Immature natural killer cell (primary cell): ENCODE measurements at regions not wholly inside any gene's neighbourhood (a gene's known extent, or its start where the extent isn't known, plus 50 kb on each side); places are given as distances from the start of the nearest gene placed in this dataset.

Experiments used
- DNase-seq, 3 donors: peaks; one replicate each; pipeline ENCODE4 v3.0.0; 2022; ENCODE audit warnings: mixed read lengths in 1 of 3
- H3K27ac Mint-ChIP-seq, 6 donors: one replicate each; pipeline ENCODE4 v1.8.0; 2020; ENCODE audit warnings: mixed read lengths in 6 of 6, mild to moderate bottlenecking in 5 of 6, inconsistent platforms in 4 of 6, moderate library complexity in 3 of 6
- H3K27me3 Mint-ChIP-seq, 3 donors: one replicate each; pipeline ENCODE4 v1.8.0; 2020 to 2021; ENCODE audit warnings: low read depth in 3 of 3, mild to moderate bottlenecking in 3 of 3, mixed read lengths in 3 of 3, moderate library complexity in 3 of 3, inconsistent platforms in 1 of 3
- H3K36me3 Mint-ChIP-seq, 3 donors: one replicate each; pipeline ENCODE4 v1.8.0; 2020; ENCODE audit warnings: mixed read lengths in 3 of 3, inconsistent platforms in 2 of 3, mild to moderate bottlenecking in 2 of 3
- H3K4me1 Mint-ChIP-seq, 2 donors: one replicate each; pipeline ENCODE4 v1.8.0; 2020; ENCODE audit warnings: inconsistent platforms in 2 of 2, mild to moderate bottlenecking in 2 of 2, mixed read lengths in 2 of 2, moderate library complexity in 1 of 2
- H3K4me3 Mint-ChIP-seq, 5 donors: one replicate each; pipeline ENCODE4 v1.8.0; 2020; ENCODE audit warnings: mild to moderate bottlenecking in 5 of 5, mixed read lengths in 5 of 5, inconsistent platforms in 3 of 5, moderate library complexity in 3 of 5
- H3K9me3 Mint-ChIP-seq, 6 donors: one replicate each; pipeline ENCODE4 v1.8.0; 2020; ENCODE audit warnings: mild to moderate bottlenecking in 6 of 6, mixed read lengths in 6 of 6, inconsistent platforms in 4 of 6, moderate library complexity in 3 of 6

DNA sequence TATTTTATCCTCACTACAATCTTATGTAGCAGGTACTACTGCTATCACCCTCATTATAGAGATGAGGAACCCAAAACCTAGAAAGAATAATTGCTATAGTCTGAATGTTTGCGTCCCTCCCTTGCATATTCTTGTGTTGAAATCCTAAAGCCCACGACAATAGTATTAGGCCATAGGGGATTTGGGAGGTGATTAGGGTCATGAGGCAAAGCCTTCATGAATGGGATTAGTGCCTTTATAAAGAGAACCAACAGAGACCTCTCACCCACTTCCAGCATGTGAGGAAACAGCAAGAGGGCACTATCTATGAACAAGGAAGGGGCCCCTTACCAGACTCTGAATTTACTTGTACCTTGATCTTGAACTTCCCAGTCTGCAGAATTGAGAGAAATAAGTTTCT lies 500.3 kb upstream of the FAM98A start:
- peaks cover 0 to 1% of the 10 kb centered on the region in 2 donors for H3K4me1 Mint-ChIP-seq
- no peak overlapping the region for H3K4me3 Mint-ChIP-seq
- H3K9me3 Mint-ChIP-seq: peaks cover 0 to 1% (median 0%) of the 10 kb centered on the region in 6 donors
- H3K36me3 Mint-ChIP-seq: no peaks in the 10 kb centered on the region
- no peak overlapping the region for H3K27ac Mint-ChIP-seq
- H3K27me3 Mint-ChIP-seq: peaks cover 0 to 4% (median 0%) of the 10 kb centered on the region in 3 donors
- no peak for DNase-seq

DNA sequence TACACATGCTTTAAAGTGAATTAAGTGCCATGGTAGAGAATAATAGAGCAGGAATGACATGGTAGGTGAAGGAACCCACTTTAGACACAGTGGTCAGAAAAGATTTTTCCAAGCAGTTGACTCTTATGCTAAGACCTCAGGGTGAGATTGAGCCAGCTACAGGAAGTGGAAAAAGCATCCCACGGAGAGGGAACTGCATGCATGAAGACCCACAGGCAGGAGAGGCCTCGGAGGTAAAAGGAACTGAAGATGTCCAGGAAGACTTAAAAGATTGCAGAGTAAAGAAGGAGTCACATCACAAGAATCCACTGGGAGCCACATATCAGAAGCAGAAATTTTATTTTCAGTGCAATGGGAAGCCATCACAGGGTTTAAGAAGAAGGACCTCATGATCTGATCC lies 499.2 kb upstream of the FAM98A start:
- Mint-ChIP-seq H3K9me3 (peaks cover 0 to 1% (median 0%) of the 10 kb centered on the region in 6 donors), H3K36me3 (no peaks in the 10 kb centered on the region), H3K4me3 (no peak overlapping the region), H3K27me3 (peaks cover 0 to 2% (median 0%) of the 10 kb centered on the region in 3 donors), H3K4me1 (peaks cover 0 to 6% of the 10 kb centered on the region in 2 donors), H3K27ac (no peak overlapping the region)
- DNase-seq: no peak

DNA sequence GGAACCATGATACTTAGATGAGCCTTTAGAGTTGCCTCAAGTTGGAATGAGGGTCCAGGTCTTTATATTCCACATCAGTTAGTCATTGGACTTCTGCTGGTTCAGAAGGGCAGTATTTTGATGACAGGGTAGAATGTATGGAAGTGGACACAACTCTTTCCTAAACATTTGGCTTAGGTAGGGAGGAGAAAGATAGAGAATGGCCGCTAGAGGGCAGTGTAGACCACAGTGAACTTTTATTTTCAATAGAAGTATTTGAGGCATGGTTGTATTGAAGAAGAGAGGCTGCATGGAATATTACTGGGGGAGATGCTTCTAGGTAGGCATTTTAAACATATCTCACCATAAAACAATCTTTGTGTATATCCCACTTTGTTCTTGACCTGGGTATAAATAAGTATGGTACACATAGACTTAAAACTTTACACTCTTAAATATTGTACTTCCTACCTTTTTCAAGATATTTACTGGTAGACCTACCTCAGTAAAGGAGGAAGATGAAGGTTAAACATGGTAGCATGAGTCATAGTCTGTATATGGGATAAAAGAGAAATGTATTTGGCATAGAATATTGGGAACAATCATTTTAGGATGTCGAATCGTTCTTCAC lies 497.6 kb upstream of the FAM98A start:
- H3K27ac Mint-ChIP-seq: no peak overlapping the region
- peak; percentile 1 to 19 (median 4) for DNase-seq
- H3K4me1 Mint-ChIP-seq: peaks cover 0 to 6% of the 10 kb centered on the region in 2 donors
- peaks cover 0 to 2% (median 0%) of the 10 kb centered on the region in 3 donors for H3K27me3 Mint-ChIP-seq
- no peak overlapping the region for H3K4me3 Mint-ChIP-seq
- no peaks in the 10 kb centered on the region for H3K36me3 Mint-ChIP-seq
- peaks cover 0 to 1% (median 0%) of the 10 kb centered on the region in 6 donors for H3K9me3 Mint-ChIP-seq

DNA sequence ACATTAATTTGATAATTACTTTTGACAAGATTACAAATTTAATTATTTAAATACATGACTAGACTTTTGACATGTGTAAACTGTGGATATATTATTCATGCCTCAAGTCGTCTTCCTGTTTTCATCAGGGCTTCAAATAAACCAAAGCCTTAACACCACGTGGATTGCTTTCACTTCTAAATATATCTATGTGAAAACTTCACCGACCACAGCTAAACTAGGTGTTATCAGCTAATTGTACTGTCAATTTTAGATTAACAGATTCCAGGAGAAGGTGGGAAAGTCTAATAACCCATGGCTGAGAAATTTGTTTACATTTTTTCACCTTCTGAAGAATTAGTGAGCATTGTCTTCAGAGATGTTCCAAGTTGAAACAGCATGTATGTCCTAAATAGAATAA lies 494.7 kb upstream of the FAM98A start:
- H3K4me1 Mint-ChIP-seq: peaks cover 0 to 6% of the 10 kb centered on the region in 2 donors
- peaks cover 0 to 2% (median 0%) of the 10 kb centered on the region in 3 donors for H3K27me3 Mint-ChIP-seq
- no peaks in the 10 kb centered on the region for H3K36me3 Mint-ChIP-seq
- no peak for DNase-seq
- H3K9me3 Mint-ChIP-seq: peaks cover 0 to 1% (median 0%) of the 10 kb centered on the region in 6 donors
- H3K4me3 Mint-ChIP-seq: no peak overlapping the region
- no peak overlapping the region for H3K27ac Mint-ChIP-seq

DNA sequence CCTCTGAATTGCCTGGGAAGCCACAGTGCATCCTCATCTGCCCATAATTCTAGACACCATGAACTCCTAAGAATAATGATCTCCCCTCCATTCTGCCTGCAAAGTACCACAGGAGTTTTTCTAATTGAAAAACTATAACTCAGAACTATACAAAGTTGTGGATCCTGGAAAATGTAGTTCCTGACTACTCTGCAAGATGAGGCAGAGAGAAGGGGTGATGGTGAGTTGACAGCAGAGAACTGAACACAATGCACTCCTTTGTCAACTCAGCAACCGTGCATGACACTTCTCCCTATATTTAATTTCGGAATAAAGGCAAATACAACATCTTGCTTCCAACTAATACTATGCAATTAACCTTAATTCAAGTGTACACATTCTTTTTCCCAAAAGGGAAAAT lies 471.1 kb upstream of the FAM98A start:
- Mint-ChIP-seq H3K9me3 (peaks cover 0 to 18% (median 5%) of the 10 kb centered on the region in 6 donors), H3K27me3 (no peaks in the 10 kb centered on the region), H3K4me3 (no peak overlapping the region), H3K4me1 (no peaks in the 10 kb centered on the region), H3K27ac (no peak overlapping the region), H3K36me3 (no peaks in the 10 kb centered on the region)
- no peak for DNase-seq

DNA sequence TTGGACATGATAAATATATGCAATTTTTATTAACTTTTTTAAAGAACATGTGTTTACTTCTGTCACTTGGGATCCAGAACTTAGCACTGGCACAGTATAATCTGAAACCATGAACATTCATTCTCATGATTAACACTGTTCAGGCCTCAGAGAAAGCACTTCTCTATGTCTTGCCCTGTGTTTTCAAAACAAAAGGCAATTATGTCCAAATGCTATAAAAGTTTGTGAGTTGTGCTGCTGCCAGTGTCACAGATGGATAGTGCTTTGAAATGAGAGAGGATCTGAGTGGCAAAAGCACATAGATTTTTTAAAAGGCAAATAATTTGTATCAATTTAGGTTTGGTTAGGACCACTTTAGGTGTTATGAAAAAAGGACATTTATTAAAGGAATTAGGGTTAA lies 470.5 kb upstream of the FAM98A start:
- H3K36me3 Mint-ChIP-seq: no peaks in the 10 kb centered on the region
- H3K27me3 Mint-ChIP-seq: peaks cover 0 to 2% (median 0%) of the 10 kb centered on the region in 3 donors
- peaks cover 0 to 16% (median 6%) of the 10 kb centered on the region in 6 donors for H3K9me3 Mint-ChIP-seq
- no peak for DNase-seq
- H3K27ac Mint-ChIP-seq: no peak overlapping the region
- no peak overlapping the region for H3K4me3 Mint-ChIP-seq
- H3K4me1 Mint-ChIP-seq: no peaks in the 10 kb centered on the region

DNA sequence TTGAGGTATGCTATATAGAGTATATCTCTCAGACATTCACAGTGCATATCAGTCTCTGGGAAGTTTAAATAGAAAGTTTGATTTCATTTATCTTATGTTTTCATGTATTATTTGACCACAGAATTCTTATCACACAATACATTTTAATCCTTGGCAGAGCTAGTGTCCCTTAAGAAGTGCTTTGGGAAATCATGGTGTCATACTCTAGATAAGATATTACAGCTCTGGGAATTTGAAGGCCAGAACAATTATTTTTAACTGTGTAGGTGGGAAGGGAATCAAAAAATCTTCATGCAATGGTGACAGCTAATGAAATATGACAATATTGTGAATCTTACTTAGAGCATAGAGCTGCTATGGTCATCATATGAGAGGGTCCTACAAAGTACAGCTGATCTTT lies 451.3 kb upstream of the FAM98A start:
- Mint-ChIP-seq H3K36me3 (no peaks in the 10 kb centered on the region), H3K4me3 (no peak overlapping the region), H3K27me3 (peaks cover 0 to 2% (median 1%) of the 10 kb centered on the region in 3 donors), H3K27ac (no peak overlapping the region), H3K9me3 (peaks cover 0 to 11% (median 5%) of the 10 kb centered on the region in 6 donors), H3K4me1 (no peaks in the 10 kb centered on the region)
- DNase-seq: no peak

DNA sequence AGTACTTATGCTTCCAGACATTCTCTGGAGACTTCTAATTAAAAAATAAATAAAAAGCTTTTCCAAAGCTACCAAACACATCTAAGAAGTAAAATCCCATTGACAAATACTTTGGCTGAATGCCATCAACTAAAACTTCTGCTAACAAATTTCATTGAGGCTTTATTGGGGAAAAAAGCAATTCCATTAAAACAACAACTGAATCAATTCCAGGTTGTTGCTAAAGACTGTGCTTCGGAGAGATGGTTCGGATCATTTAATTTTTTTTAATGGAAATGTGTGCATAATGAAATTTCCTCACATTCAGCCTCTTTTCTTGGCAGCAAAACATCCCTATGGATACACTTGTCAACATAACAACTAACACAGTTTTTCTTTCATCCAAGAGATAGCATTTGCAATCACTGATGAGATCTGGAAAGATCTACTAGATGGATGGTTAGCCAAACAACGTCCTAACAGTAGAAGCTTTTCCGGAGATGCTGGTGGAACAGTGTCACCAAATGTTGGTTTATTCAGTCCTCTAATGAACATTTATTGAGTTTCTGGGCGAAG lies 446.1 kb upstream of the FAM98A start:
- DNase-seq: no peak
- peaks cover 2 to 20% (median 6%) of the 10 kb centered on the region in 6 donors for H3K9me3 Mint-ChIP-seq
- H3K27me3 Mint-ChIP-seq: peaks cover 0 to 3% (median 2%) of the 10 kb centered on the region in 3 donors
- no peaks in the 10 kb centered on the region for H3K36me3 Mint-ChIP-seq
- no peaks in the 10 kb centered on the region for H3K4me1 Mint-ChIP-seq
- no peak overlapping the region for H3K27ac Mint-ChIP-seq
- no peak overlapping the region for H3K4me3 Mint-ChIP-seq

DNA sequence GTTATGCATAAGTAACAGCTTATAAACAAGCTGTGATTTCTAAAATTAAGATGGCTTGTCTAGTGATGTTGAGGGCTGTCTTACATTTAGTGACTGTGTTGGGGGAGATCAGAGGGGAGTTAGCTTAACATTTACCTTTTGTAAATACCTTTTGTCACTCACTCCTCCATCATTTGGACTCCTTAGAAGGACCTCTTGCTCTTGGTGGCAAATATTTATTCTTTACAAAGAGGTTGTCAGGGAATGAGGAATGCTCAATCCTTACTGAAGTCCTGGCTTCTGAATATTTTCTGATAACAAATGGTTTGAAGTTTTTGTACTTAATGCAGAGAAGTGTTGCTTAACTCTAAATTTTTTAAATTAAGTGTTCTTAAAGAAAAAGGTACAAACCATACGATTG lies 438.8 kb upstream of the FAM98A start:
- H3K27me3 Mint-ChIP-seq: no peaks in the 10 kb centered on the region
- H3K4me3 Mint-ChIP-seq: no peak overlapping the region
- H3K36me3 Mint-ChIP-seq: no peaks in the 10 kb centered on the region
- no peak overlapping the region for H3K27ac Mint-ChIP-seq
- peaks cover 0 to 9% (median 5%) of the 10 kb centered on the region in 6 donors for H3K9me3 Mint-ChIP-seq
- H3K4me1 Mint-ChIP-seq: no peaks in the 10 kb centered on the region
- DNase-seq: no peak

DNA sequence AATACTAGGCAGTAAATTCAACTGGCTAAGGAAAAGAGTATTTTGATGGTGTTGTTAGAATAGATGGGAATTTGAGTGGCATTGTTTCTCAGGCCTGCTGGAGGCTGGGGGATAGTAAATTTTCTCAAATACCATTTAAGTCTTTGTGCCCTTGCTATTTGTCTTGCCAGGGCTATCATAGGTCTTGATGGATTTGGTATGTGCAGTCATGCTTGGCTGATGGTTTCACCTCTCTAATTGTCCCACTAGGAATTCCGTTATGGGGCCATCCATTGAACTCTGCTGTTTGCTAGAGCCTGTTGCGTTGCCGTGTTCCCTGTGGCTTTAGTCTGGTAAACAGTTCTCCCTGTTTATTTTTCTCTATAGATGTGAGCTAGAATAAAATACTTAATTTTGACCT lies 438.1 kb upstream of the FAM98A start:
- no peak for DNase-seq
- H3K36me3 Mint-ChIP-seq: no peaks in the 10 kb centered on the region
- H3K4me3 Mint-ChIP-seq: no peak overlapping the region
- H3K4me1 Mint-ChIP-seq: no peaks in the 10 kb centered on the region
- peaks cover 0 to 9% (median 4%) of the 10 kb centered on the region in 6 donors for H3K9me3 Mint-ChIP-seq
- no peaks in the 10 kb centered on the region for H3K27me3 Mint-ChIP-seq
- no peak overlapping the region for H3K27ac Mint-ChIP-seq

DNA sequence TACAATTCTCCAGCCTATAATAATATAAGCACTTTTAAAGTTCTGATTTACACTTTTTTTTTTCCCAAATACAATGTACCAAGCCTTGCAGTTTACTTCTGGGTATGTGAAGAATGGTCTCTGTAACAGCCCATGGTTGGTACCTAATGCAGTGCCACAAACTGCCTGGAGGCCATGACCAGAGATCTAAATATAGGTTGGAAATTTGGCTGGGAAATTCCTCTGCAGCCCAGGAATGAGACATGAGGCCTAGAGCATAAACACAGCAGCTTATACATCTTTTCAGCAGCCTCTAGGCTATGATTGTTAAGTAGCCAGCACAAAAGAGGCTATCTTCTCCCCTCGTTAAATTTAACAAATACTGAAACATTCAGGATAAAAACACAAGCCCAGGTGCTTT lies 432.0 kb upstream of the FAM98A start:
- no peak for DNase-seq
- H3K27me3 Mint-ChIP-seq: peaks cover 0 to 3% (median 2%) of the 10 kb centered on the region in 3 donors
- no peak overlapping the region for H3K4me3 Mint-ChIP-seq
- H3K27ac Mint-ChIP-seq: no peak overlapping the region
- peaks cover 0 to 17% (median 2%) of the 10 kb centered on the region in 6 donors for H3K9me3 Mint-ChIP-seq
- no peaks in the 10 kb centered on the region for H3K4me1 Mint-ChIP-seq
- H3K36me3 Mint-ChIP-seq: no peaks in the 10 kb centered on the region

DNA sequence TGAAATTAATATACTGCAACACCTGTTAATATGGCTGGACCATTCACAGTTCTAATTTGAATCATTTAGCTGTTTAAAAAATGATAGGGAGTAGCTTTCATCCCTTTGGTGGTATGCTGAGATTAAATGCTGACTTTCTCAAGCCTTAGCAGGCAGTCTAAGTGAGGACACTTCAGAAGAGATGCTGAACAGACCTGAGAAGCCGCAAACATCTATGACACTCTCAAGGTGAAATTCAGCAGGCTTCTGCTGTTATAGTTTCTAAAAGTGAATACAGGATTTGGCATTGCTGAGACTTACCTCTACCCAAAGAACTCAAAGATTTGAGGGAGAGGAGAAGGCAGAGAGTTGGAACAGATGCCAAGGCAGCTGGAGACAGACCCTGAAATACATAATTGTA lies 431.2 kb upstream of the FAM98A start:
- Mint-ChIP-seq H3K27me3 (peaks cover 0 to 3% (median 2%) of the 10 kb centered on the region in 3 donors), H3K9me3 (peaks cover 0 to 17% (median 3%) of the 10 kb centered on the region in 6 donors), H3K27ac (no peak overlapping the region), H3K36me3 (no peaks in the 10 kb centered on the region), H3K4me1 (no peaks in the 10 kb centered on the region), H3K4me3 (no peak overlapping the region)
- DNase-seq: no peak

DNA sequence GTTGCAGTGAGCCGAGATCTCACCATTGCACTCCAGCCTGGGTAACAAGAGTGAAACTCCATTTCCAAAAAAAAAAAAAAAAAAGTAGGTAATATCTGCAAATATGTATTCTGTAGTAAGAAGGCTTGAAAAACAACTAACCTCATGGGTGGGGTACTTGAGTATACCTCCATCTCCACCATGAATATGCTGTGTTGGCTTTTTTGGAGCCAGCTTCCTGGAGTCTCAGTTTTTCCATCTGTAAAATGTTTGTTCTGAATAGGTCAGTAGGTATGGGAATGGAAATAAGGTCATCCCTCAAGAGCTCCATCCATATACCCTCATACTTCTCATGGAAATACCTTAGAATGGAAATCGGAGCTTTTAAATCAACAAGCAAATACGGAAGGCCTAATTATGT lies 430.0 kb upstream of the FAM98A start:
- H3K27me3 Mint-ChIP-seq: peaks cover 0 to 3% (median 2%) of the 10 kb centered on the region in 3 donors

DNA sequence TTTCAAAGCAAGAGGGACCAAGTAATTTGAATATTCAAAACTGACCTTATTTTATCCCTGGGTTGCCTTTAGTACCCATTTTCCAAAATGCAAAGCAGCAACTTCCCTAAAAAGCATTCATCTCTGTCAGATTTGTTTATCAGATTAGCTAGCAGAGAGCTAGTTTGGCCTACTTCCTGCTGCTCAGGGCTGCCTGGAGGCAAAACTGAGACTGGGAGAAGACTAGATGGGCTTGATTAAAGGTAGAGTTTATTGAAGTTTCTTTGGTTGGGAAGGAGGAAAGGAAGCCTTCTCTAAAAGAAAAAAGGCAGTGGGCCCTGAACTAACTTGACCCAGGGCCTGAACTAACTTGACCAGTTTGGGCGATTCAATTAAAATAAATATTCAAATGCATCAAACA lies 426.1 kb upstream of the FAM98A start:
- no peaks in the 10 kb centered on the region for H3K27me3 Mint-ChIP-seq
- H3K4me3 Mint-ChIP-seq: no peak overlapping the region
- no peaks in the 10 kb centered on the region for H3K4me1 Mint-ChIP-seq
- no peak overlapping the region for H3K27ac Mint-ChIP-seq
- H3K9me3 Mint-ChIP-seq: peaks cover 0 to 17% (median 3%) of the 10 kb centered on the region in 6 donors
- no peak for DNase-seq
- H3K36me3 Mint-ChIP-seq: no peaks in the 10 kb centered on the region

More for the DNA sequence above, 430.0 kb upstream of the FAM98A start:
- H3K4me3 Mint-ChIP-seq: no peak overlapping the region
- no peak for DNase-seq
- peaks cover 0 to 17% (median 3%) of the 10 kb centered on the region in 6 donors for H3K9me3 Mint-ChIP-seq
- no peaks in the 10 kb centered on the region for H3K36me3 Mint-ChIP-seq
- H3K4me1 Mint-ChIP-seq: no peaks in the 10 kb centered on the region
- no peak overlapping the region for H3K27ac Mint-ChIP-seq
